ENCODE measurements at regions not wholly inside any gene's neighbourhood (a gene's known extent, or its start where the extent isn't known, plus 50 kb on each side); places are given as distances from the start of the nearest gene placed in this dataset.

GRCh38 chr16:85556456-85557082 is 56.6 kb upstream of the GSE1 start:
- Histone ChIP-seq H3K36me3 (ENCODE audit: insufficient read depth, low read length) (no peaks in the 10 kb centered on the region), H3K9ac (ENCODE audit: low read depth, low read length, poor library complexity, severe bottlenecking) (peak overlapping the region; percentile 100), H3K4me3 (ENCODE audit: low read length, poor library complexity, severe bottlenecking) (peak overlapping the region; percentile 98), H3K9me3 (ENCODE audit: insufficient read depth, low read depth, low read length) (no peaks in the 10 kb centered on the region), H2AFZ (ENCODE audit: low read length) (no peak overlapping the region), H3K4me2 (ENCODE audit: low read depth, low read length, poor library complexity, severe bottlenecking) (peak overlapping the region; percentile 95), H4K20me1 (ENCODE audit: insufficient read depth, low read length, poor library complexity, severe bottlenecking) (peaks cover 50% of the 10 kb centered on the region), H3F3A (ENCODE audit: low read depth) (peaks cover 4% of the 10 kb centered on the region), H3K9me2 (replicated peaks; ENCODE audit: low read depth, low read length) (no peaks in the 10 kb centered on the region), H3K4me1 (ENCODE audit: insufficient read depth, low read length, poor library complexity, severe bottlenecking) (peaks cover 36% of the 10 kb centered on the region), H3K27me3 (ENCODE audit: insufficient read depth, low read length, poor library complexity, severe bottlenecking) (peaks cover 6% of the 10 kb centered on the region), H3K79me2 (ENCODE audit: insufficient read depth, low read length) (peaks cover 75% of the 10 kb centered on the region)
- TF ChIP-seq CTCF (conservative IDR thresholded peaks at IDR 0.05; ENCODE audit: low read length) = no peak
- no peak for TF ChIP-seq EZH2phosphoT487 (IDR thresholded peaks at IDR 0.05; ENCODE audit: borderline replicate concordance)

DNA sequence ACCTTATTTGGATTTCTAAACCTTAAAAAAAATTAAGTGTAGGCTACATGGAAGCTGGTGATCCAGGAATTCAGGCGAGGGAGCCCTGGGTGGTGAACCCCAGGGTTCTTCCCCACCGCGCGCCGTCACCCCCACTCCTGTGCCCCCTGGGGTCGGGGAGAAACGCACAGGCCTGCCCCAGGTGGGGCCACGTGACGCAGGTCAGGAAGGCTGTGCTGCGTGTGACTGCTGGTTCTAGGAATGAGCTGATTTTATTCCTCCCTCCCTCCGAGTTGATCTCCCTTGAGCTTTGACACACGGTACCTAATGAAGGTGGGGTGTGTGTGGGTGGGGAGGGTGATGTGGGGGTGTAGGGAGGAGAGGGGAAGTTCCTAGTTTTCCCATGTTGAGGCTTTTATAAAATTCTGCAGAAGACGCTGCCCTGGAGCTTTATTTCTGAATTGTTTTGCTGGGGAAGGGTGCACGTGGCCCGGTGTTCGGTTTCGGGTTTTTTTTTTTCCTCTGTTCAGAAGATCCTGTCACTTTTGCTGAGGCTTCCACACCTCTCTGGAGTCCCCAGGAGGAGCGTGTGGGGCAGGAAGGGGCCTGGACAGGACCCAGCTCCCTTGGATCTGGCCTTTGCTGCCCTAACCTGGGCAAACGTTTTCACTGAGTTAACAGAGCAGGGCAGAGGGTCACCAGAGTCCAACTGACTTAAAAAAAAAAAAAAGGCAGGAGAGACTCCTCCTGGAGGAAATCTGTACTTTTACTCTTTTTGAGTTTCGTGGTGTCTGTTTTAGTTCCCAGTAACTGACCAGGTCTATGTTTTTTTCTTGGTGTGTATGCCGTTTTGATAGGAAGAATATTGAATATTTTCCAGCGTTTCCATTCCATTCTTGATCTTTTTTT is 55.8 kb upstream of the GSE1 start:
- Histone ChIP-seq H3K9me3 (ENCODE audit: insufficient read depth, low read depth, low read length) (no peaks in the 10 kb centered on the region), H4K20me1 (ENCODE audit: insufficient read depth, low read length, poor library complexity, severe bottlenecking) (peaks cover 57% of the 10 kb centered on the region), H3K36me3 (ENCODE audit: insufficient read depth, low read length) (no peaks in the 10 kb centered on the region), H3K4me1 (ENCODE audit: insufficient read depth, low read length, poor library complexity, severe bottlenecking) (peaks cover 40% of the 10 kb centered on the region), H3K9ac (ENCODE audit: low read depth, low read length, poor library complexity, severe bottlenecking) (peak overlapping the region; percentile 100), H2AFZ (ENCODE audit: low read length) (no peak overlapping the region), H3K4me2 (ENCODE audit: low read depth, low read length, poor library complexity, severe bottlenecking) (peak overlapping the region; percentile 95), H3K79me2 (ENCODE audit: insufficient read depth, low read length) (peaks cover 83% of the 10 kb centered on the region), H3F3A (ENCODE audit: low read depth) (peaks cover 4% of the 10 kb centered on the region), H3K9me2 (replicated peaks; ENCODE audit: low read depth, low read length) (no peaks in the 10 kb centered on the region), H3K4me3 (ENCODE audit: low read length, poor library complexity, severe bottlenecking) (peak overlapping the region; percentile 98), H3K27me3 (ENCODE audit: insufficient read depth, low read length, poor library complexity, severe bottlenecking) (peaks cover 6% of the 10 kb centered on the region)
- TF ChIP-seq CTCF (conservative IDR thresholded peaks at IDR 0.05; ENCODE audit: low read length) (peak; percentile 21; the same call in 1 of the 2 replicates), EZH2phosphoT487 (IDR thresholded peaks at IDR 0.05; ENCODE audit: borderline replicate concordance) (no peak)

- H4K20me1 ChIP-seq (ENCODE audit: insufficient read depth, low read length, poor library complexity, severe bottlenecking) = peaks cover 65% of the 10 kb centered on the region
Observed at GRCh38 chr16:85557971-85558657, 55.0 kb upstream of the GSE1 start.

More at GRCh38 chr16:85557971-85558657, 55.0 kb upstream of the GSE1 start:
- Histone ChIP-seq H2AFZ (ENCODE audit: low read length) (no peak overlapping the region), H3K4me1 (ENCODE audit: insufficient read depth, low read length, poor library complexity, severe bottlenecking) (peaks cover 42% of the 10 kb centered on the region), H3K79me2 (ENCODE audit: insufficient read depth, low read length) (peaks cover 84% of the 10 kb centered on the region), H3K9me3 (ENCODE audit: insufficient read depth, low read depth, low read length) (no peaks in the 10 kb centered on the region), H3K4me2 (ENCODE audit: low read depth, low read length, poor library complexity, severe bottlenecking) (peak overlapping the region; percentile 95), H3F3A (ENCODE audit: low read depth) (peaks cover 4% of the 10 kb centered on the region), H3K9ac (ENCODE audit: low read depth, low read length, poor library complexity, severe bottlenecking) (peak overlapping the region; percentile 100), H3K36me3 (ENCODE audit: insufficient read depth, low read length) (no peaks in the 10 kb centered on the region), H3K4me3 (ENCODE audit: low read length, poor library complexity, severe bottlenecking) (peak overlapping the region; percentile 98), H3K27me3 (ENCODE audit: insufficient read depth, low read length, poor library complexity, severe bottlenecking) (peaks cover 6% of the 10 kb centered on the region), H3K9me2 (replicated peaks; ENCODE audit: low read depth, low read length) (no peaks in the 10 kb centered on the region)
- TF ChIP-seq EZH2phosphoT487 (IDR thresholded peaks at IDR 0.05; ENCODE audit: borderline replicate concordance) (no peak), CTCF (conservative IDR thresholded peaks at IDR 0.05; ENCODE audit: low read length) (no peak)

Data from Loucy (cell line).